ENCODE measurements at regions not wholly inside any gene's neighbourhood (a gene's known extent, or its start where the extent isn't known, plus 50 kb on each side); places are given as distances from the start of the nearest gene placed in this dataset.

GRCh38 chr13:39108783-39109182, 70.5 kb downstream of the NHLRC3 start:
- no peaks in the 10 kb centered on the region for H3K27me3 ChIP-seq
- DNase-seq (no peak), ATAC-seq (no peak)
- H3K9me3 ChIP-seq, result no peaks in the 10 kb centered on the region
- intact Hi-C loops (cut with DNase I), result no loop called here
- H3K36me3 ChIP-seq, result no peaks in the 10 kb centered on the region
- no peak overlapping the region for H3K27ac ChIP-seq
- no peaks in the 10 kb centered on the region for H3K4me1 ChIP-seq
- H3K4me3 ChIP-seq, result no peak overlapping the region
- no peak for TF ChIP-seq CTCF (IDR thresholded peaks at IDR 0.05)

GRCh38 chr13:39110518-39111097, 72.4 kb downstream of the NHLRC3 start:
- Histone ChIP-seq H3K27ac (no peak overlapping the region), H3K27me3 (no peaks in the 10 kb centered on the region), H3K4me1 (no peaks in the 10 kb centered on the region), H3K36me3 (no peaks in the 10 kb centered on the region), H3K4me3 (no peak overlapping the region), H3K9me3 (peaks cover 0 to 3% of the 10 kb centered on the region in 2 donors)
- intact Hi-C loops (cut with DNase I), result no loop called here
- ATAC-seq (no peak), DNase-seq (no peak)
- no peak for TF ChIP-seq CTCF (IDR thresholded peaks at IDR 0.05)

- no peak for ATAC-seq
- H3K36me3 ChIP-seq, result no peaks in the 10 kb centered on the region
- H3K27ac ChIP-seq, result no peak overlapping the region
- intact Hi-C loops (cut with DNase I), result no loop called here
- H3K4me3 ChIP-seq, result no peak overlapping the region
- no peaks in the 10 kb centered on the region for H3K4me1 ChIP-seq
- no peaks in the 10 kb centered on the region for H3K27me3 ChIP-seq
- peaks cover 0 to 3% of the 10 kb centered on the region in 2 donors for H3K9me3 ChIP-seq
- DNase-seq, result no peak
- TF ChIP-seq CTCF (IDR thresholded peaks at IDR 0.05), result no peak
Observed at GRCh38 chr13:39111145-39111544, 72.9 kb downstream of the NHLRC3 start.

- Histone ChIP-seq H3K4me1 (no peaks in the 10 kb centered on the region), H3K27me3 (no peaks in the 10 kb centered on the region), H3K4me3 (no peak overlapping the region), H3K9me3 (peaks cover 0 to 3% of the 10 kb centered on the region in 2 donors), H3K27ac (no peak overlapping the region), H3K36me3 (no peaks in the 10 kb centered on the region)
- intact Hi-C loops (cut with DNase I), result no loop called here
- no peak for TF ChIP-seq CTCF (IDR thresholded peaks at IDR 0.05)
- DNase-seq (no peak), ATAC-seq (no peak)
Observed at GRCh38 chr13:39119422-39119821, 81.2 kb downstream of the NHLRC3 start.

GRCh38 chr13:39123578-39123977, 85.3 kb downstream of the NHLRC3 start:
- no peak for TF ChIP-seq CTCF (IDR thresholded peaks at IDR 0.05)
- Histone ChIP-seq H3K4me3 (no peak overlapping the region), H3K4me1 (no peaks in the 10 kb centered on the region), H3K9me3 (no peaks in the 10 kb centered on the region), H3K36me3 (no peaks in the 10 kb centered on the region), H3K27ac (no peak overlapping the region), H3K27me3 (no peaks in the 10 kb centered on the region)
- ATAC-seq (no peak), DNase-seq (no peak)
- intact Hi-C loops (cut with DNase I), result no loop called here
